ENCODE measurements at regions not wholly inside any gene's neighbourhood (a gene's known extent, or its start where the extent isn't known, plus 50 kb on each side); places are given as distances from the start of the nearest gene placed in this dataset.

- no peak for TF ChIP-seq ARID2 (IDR thresholded peaks at IDR 0.05)
- TF ChIP-seq EZH2 (IDR thresholded peaks at IDR 0.05; ENCODE audit: borderline replicate concordance, low read depth, low read length): no peak
- no peak for TF ChIP-seq ZFP30 (CRISPR knock-in tag; IDR thresholded peaks at IDR 0.05; ENCODE audit: borderline replicate concordance)
- no peak for TF ChIP-seq TFE3 (CRISPR knock-in tag; IDR thresholded peaks at IDR 0.05)
- no peak for TF ChIP-seq CTCF (IDR thresholded peaks at IDR 0.05 in 2 of 3, conservative IDR thresholded peaks at IDR 0.05 in 1 of 3; ENCODE audit: insufficient read depth in 2 of 3, low read depth in 1 of 3, low read length in 3 of 3)
- TF ChIP-seq E2F8 (IDR thresholded peaks at IDR 0.05; ENCODE audit: low read depth, partially characterized antibody): no peak
- no peak for TF ChIP-seq POLR2A (conservative IDR thresholded peaks at IDR 0.05)
- no peak for TF ChIP-seq KAT7 (CRISPR knock-in tag; IDR thresholded peaks at IDR 0.05; ENCODE audit: borderline replicate concordance)
Observed at GRCh38 chr7:35334506-35334905, 80.6 kb upstream of the TBX20 start.
